ENCODE measurements at regions not wholly inside any gene's neighbourhood (a gene's known extent, or its start where the extent isn't known, plus 50 kb on each side); places are given as distances from the start of the nearest gene placed in this dataset.
"Not testable (repeated sequence)": the region's sequence is repeated elsewhere in the genome, so short reads cannot be mapped to it uniquely, and the experiment has no call there.

DNA sequence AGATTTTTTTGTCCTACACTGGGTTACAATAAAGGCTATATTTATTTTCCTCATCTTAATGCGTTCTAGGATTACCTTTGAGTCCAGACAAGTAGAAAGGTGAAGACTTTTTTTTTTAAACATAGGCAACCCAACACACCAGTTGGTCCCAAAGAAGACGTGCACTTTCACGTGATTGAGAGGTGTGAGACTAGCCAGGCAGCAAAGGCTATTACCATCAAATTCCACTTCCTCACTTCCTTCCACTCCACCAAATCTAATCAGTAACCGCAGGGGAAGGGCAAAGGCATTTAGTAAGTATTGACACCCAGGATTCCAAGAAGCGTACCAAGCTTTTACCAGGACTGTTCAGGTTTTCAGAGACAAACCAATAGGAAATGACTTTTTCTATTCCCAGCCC lies 109.3 kb downstream of the APIP start:
- Mint-ChIP-seq H3K36me3 (ENCODE audit: insufficient read depth, unreplicated experiment) (no peaks in the 10 kb centered on the region), H3K27ac (ENCODE audit: unreplicated experiment) (no peak overlapping the region), H3K27me3 (ENCODE audit: unreplicated experiment) (no peaks in the 10 kb centered on the region), H3K4me3 (ENCODE audit: low read depth, unreplicated experiment) (no peak overlapping the region), H3K4me1 (ENCODE audit: low read depth, unreplicated experiment) (peaks cover 40% of the 10 kb centered on the region), H3K9me3 (ENCODE audit: low read depth, unreplicated experiment) (peaks cover under 1% of the 10 kb centered on the region)
- no TSS peak for BruUV-seq (replicated peaks)
- intact Hi-C loops (cut with micrococcal nuclease; ENCODE audit: unreplicated experiment), result no loop called here
- CTCF ChIA-PET, result no interaction called here
- DNase-seq, result no peak
- no peak for TF ChIP-seq CTCF (IDR thresholded peaks at IDR 0.05; ENCODE audit: unreplicated experiment)

GRCh38 chr11:34805937-34806336 lies 110.2 kb downstream of the APIP start:
- DNase-seq, result no peak
- no peaks in the 10 kb centered on the region for H3K27me3 Mint-ChIP-seq (ENCODE audit: unreplicated experiment)
- no peak overlapping the region for H3K4me3 Mint-ChIP-seq (ENCODE audit: low read depth, unreplicated experiment)
- no peaks in the 10 kb centered on the region for H3K36me3 Mint-ChIP-seq (ENCODE audit: insufficient read depth, unreplicated experiment)
- BruUV-seq (replicated peaks), result no TSS peak
- no peak overlapping the region for H3K27ac Mint-ChIP-seq (ENCODE audit: unreplicated experiment)
- CTCF ChIA-PET, result no interaction called here
- peaks cover 3% of the 10 kb centered on the region for H3K9me3 Mint-ChIP-seq (ENCODE audit: low read depth, unreplicated experiment)
- no peak for TF ChIP-seq CTCF (IDR thresholded peaks at IDR 0.05; ENCODE audit: unreplicated experiment)
- peaks cover 40% of the 10 kb centered on the region for H3K4me1 Mint-ChIP-seq (ENCODE audit: low read depth, unreplicated experiment)
- intact Hi-C loops (cut with micrococcal nuclease; ENCODE audit: unreplicated experiment), result no loop called here

GRCh38 chr11:34799848-34800247 lies 116.3 kb downstream of the APIP start:
- no TSS peak for BruUV-seq (replicated peaks)
- no peak overlapping the region for H3K27ac Mint-ChIP-seq (ENCODE audit: unreplicated experiment)
- intact Hi-C loops (cut with micrococcal nuclease; ENCODE audit: unreplicated experiment), result loop anchor here (5.0 kb wide), 1 partner anchor 288 kb away; the partner anchor contains the start of gene ELF5
- no peak for TF ChIP-seq CTCF (IDR thresholded peaks at IDR 0.05; ENCODE audit: unreplicated experiment)
- no peaks in the 10 kb centered on the region for H3K36me3 Mint-ChIP-seq (ENCODE audit: insufficient read depth, unreplicated experiment)
- peaks cover 34% of the 10 kb centered on the region for H3K4me1 Mint-ChIP-seq (ENCODE audit: low read depth, unreplicated experiment)
- H3K4me3 Mint-ChIP-seq (ENCODE audit: low read depth, unreplicated experiment), result no peak overlapping the region
- H3K9me3 Mint-ChIP-seq (ENCODE audit: low read depth, unreplicated experiment), result peaks cover 6% of the 10 kb centered on the region
- CTCF ChIA-PET, result interaction anchor here (0.9 kb wide), 1 partner anchor 10 kb away, joined by 3 read pairs; no protein-coding TSS in a partner anchor
- DNase-seq, result no peak
- H3K27me3 Mint-ChIP-seq (ENCODE audit: unreplicated experiment), result no peaks in the 10 kb centered on the region

DNA sequence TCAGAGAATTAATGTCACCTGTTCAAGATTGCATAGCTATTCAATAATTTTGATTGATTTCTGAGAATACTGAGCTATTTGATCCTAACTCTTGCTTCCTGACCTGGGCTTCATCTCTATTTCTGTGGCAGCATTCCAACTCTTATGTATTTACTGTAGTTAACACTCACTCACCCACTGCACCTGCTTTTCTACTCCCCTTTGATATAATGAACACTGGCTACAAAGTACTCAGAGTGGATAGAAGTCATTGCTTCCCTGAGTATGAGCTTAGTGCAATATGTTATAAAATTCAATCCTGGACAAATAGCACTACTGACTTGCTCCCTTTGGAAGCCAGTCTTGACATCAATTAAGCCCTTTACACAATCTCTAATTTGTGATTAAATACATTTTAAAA lies 117.2 kb downstream of the APIP start:
- CTCF ChIA-PET, result interaction anchor here (0.9 to 1.0 kb wide), 2 partner anchors 8 to 11 kb away, joined by 3 to 4 read pairs; no protein-coding TSS in a partner anchor
- Mint-ChIP-seq H3K27ac (ENCODE audit: unreplicated experiment) (no peak overlapping the region), H3K27me3 (ENCODE audit: unreplicated experiment) (no peaks in the 10 kb centered on the region), H3K4me1 (ENCODE audit: low read depth, unreplicated experiment) (peaks cover 26% of the 10 kb centered on the region), H3K36me3 (ENCODE audit: insufficient read depth, unreplicated experiment) (no peaks in the 10 kb centered on the region), H3K9me3 (ENCODE audit: low read depth, unreplicated experiment) (peaks cover 11% of the 10 kb centered on the region), H3K4me3 (ENCODE audit: low read depth, unreplicated experiment) (no peak overlapping the region)
- no peak for DNase-seq
- no peak for TF ChIP-seq CTCF (IDR thresholded peaks at IDR 0.05; ENCODE audit: unreplicated experiment)
- BruUV-seq (replicated peaks), result no TSS peak
- intact Hi-C loops (cut with micrococcal nuclease; ENCODE audit: unreplicated experiment), result no loop called here

DNA sequence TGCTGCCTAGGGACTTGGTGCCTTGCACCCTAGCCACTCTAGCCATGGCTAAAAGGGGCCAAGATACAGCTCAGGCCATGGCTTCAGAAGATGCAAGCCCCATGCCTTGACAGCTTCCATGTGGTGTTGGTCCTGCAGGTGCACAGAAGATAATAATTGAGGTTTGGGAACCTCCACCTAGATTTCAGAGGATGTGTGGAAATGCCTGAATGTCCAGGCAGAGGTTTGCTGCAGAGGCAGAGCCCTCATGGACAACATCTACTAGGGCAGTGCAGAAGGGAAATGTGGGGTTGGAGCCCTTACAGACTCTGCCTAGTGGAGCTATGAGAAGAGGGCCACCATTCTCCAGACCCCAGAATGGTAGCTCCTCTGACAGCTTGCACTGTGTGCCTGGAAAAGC lies 118.7 kb downstream of the APIP start:
- BruUV-seq (replicated peaks); CTCF ChIA-PET: not testable (repeated sequence)
- H3K4me1 Mint-ChIP-seq (ENCODE audit: low read depth, unreplicated experiment), result peaks cover 36% of the 10 kb centered on the region

More for the DNA sequence above, 118.7 kb downstream of the APIP start:
- H3K36me3 Mint-ChIP-seq (ENCODE audit: insufficient read depth, unreplicated experiment); H3K4me3 Mint-ChIP-seq (ENCODE audit: low read depth, unreplicated experiment); DNase-seq; intact Hi-C loops (cut with micrococcal nuclease; ENCODE audit: unreplicated experiment); H3K27me3 Mint-ChIP-seq (ENCODE audit: unreplicated experiment); H3K27ac Mint-ChIP-seq (ENCODE audit: unreplicated experiment): not testable (repeated sequence)
- H3K9me3 Mint-ChIP-seq (ENCODE audit: low read depth, unreplicated experiment), result peaks cover 11% of the 10 kb centered on the region
